ENCODE measurements at regions not wholly inside any gene's neighbourhood (a gene's known extent, or its start where the extent isn't known, plus 50 kb on each side); places are given as distances from the start of the nearest gene placed in this dataset.

DNA sequence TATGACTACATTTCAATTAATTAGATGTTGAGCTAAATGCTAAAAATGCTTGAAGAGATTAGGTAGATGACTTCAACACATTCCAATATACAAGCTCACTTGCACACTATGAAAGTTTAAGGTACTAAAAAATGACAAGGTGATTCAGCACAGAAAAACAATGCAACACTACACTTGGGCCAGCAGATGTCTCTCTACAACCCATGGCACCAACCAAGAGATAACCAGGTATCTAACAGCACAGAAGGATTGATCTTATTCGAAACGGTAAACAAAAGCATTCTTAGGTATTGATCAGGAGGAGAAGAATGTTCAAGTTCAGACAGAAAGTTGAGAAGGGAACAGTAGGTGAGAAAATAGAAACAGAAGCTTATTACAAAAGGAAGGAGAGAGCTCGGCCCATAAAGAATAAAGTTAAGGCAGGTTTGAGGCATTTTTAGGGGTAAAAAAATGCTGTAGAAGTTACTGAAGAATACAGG, 248.2 kb upstream of the KLF14 start:
- peak; percentile 95 for TF ChIP-seq CTCF (conservative IDR thresholded peaks at IDR 0.05)
- H3K27ac ChIP-seq = peak overlapping the region; percentile 25; the same call in 1 of the 2 replicates

DNA sequence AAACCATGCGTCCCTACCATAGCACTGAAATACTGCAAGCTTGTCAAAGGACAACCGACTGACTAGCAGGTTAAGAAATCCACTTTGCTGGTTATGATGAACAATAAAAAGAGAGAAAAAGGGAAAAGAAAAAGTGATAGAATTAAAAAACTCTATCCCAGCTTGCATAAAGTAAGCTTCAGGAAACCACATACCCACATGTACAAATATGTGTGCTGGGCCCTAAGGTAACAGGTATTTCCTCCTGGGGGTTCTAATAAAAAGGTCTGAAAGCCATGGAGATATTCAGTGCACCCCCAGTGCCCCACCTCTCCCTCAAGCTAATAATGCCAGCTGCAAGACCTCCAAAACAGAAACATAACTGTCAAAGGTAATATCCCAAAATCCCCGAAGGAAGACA, 248.6 kb upstream of the KLF14 start:
- peak overlapping the region; percentile 25; the same call in 1 of the 2 replicates for H3K27ac ChIP-seq

DNA sequence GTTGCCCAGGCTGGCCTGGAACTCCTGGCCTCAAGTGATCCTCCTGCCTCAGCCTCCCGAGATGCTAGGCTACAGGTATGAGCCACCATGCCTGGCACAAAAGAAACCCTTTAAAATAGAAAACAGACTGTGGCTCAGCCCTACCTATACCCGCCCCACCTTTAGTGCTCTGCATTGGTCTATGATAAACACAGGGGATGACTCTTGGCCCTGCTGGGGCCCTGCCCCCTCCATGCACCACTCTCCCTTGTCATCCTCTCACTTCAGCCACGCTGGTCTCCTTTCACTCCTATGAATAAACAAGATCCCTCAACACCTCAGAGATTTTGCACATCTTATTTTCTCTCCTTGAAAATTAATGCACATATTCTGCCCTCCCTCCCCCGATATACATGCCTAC, 251.4 kb upstream of the KLF14 start:
- H3K27ac ChIP-seq = no peak overlapping the region

More for the DNA sequence above, 248.6 kb upstream of the KLF14 start:
- no peak for TF ChIP-seq CTCF (conservative IDR thresholded peaks at IDR 0.05)

GRCh38 chr7:130986261-130986690, 252.3 kb upstream of the KLF14 start:
- H3K27ac ChIP-seq = no peak overlapping the region
- no peak for TF ChIP-seq CTCF (conservative IDR thresholded peaks at IDR 0.05)

More for the DNA sequence above, 251.4 kb upstream of the KLF14 start:
- TF ChIP-seq CTCF (conservative IDR thresholded peaks at IDR 0.05) = no peak

DNA sequence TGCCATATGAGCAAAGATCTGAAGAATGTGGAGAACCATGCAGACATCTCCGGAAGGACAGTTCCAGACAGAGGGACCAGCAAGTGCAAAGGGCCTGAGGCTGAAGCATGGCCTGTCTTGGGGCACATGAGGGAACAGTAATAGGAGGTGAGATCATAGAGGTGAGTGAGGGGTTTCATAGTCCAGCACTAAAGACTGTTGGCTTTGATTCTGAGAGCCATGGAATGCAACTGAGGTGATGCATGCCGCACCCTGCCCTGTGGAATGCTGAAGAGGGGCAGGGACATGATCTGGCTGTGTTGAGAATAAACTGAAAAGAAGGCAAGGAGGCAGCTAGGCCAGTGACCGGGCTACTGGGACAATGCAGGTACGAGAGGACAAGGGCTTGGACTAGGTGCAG, 253.1 kb upstream of the KLF14 start:
- no peak for TF ChIP-seq CTCF (conservative IDR thresholded peaks at IDR 0.05)
- H3K27ac ChIP-seq = no peak overlapping the region

DNA sequence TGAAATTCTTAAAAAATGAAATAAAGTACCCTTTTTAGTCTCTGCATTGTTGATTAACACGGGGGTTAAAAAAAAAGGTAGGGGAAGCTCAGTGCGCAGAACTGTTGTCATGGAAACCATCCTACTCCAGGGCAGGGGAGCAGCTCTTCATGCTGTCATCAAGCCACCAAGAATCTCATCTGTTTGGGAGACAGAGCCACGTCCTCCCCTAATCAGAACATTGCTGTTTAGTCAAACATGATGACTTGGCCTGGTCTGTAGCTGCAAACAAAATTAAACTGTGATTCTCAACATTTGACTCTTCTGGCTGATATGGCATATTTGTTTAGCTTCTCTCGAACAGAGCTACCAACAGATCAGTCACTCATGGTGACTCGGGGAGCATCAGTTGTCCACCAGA, 254.4 kb upstream of the KLF14 start:
- no peak for TF ChIP-seq CTCF (conservative IDR thresholded peaks at IDR 0.05)
- H3K27ac ChIP-seq = peak overlapping the region; percentile 62

- H3K27ac ChIP-seq = peak overlapping the region; percentile 62
- TF ChIP-seq CTCF (conservative IDR thresholded peaks at IDR 0.05) = no peak
These were observed 255.2 kb upstream of the KLF14 start for GRCh38 chr7:130989101-130989795.
